Adipocyte (in vitro differentiated cells): ENCODE measurements at regions not wholly inside any gene's neighbourhood (a gene's known extent, or its start where the extent isn't known, plus 50 kb on each side); places are given as distances from the start of the nearest gene placed in this dataset.

ENCODE experiments used
- DNase-seq: peaks from one replicate; pipeline ENCODE4 v3.0.0-alpha.2; 2015; ENCODE audit warnings: low read depth
- H3K27me3 ChIP-seq: replicated peaks from 2 replicates; pipeline ENCODE4 v1.7.0; 2013; ENCODE audit warnings: mild to moderate bottlenecking, low read length, moderate library complexity; ENCODE audit not compliant: control insufficient read depth, insufficient read depth
- H3K36me3 ChIP-seq: 2 replicates; pipeline ENCODE4 v1.7.0; 2013; ENCODE audit warnings: low read length, mild to moderate bottlenecking, moderate library complexity; ENCODE audit not compliant: control insufficient read depth, insufficient read depth, severe bottlenecking
- H3K4me1 ChIP-seq: 2 replicates; pipeline ENCODE4 v1.7.0; 2013; ENCODE audit warnings: mild to moderate bottlenecking, low read length, moderate library complexity; ENCODE audit not compliant: control insufficient read depth, insufficient read depth
- H3K4me3 ChIP-seq: 2 replicates; pipeline ENCODE4 v1.7.0; 2013; ENCODE audit warnings: mild to moderate bottlenecking, low read length, moderate library complexity
- H3K9ac ChIP-seq: 2 replicates; pipeline ENCODE4 v1.7.0; 2013; ENCODE audit warnings: mild to moderate bottlenecking, low read length, moderate library complexity
- H3K9me3 ChIP-seq: 2 replicates; pipeline ENCODE4 v1.7.0; 2013; ENCODE audit warnings: mild to moderate bottlenecking, low read length, moderate library complexity; ENCODE audit not compliant: control insufficient read depth

DNA sequence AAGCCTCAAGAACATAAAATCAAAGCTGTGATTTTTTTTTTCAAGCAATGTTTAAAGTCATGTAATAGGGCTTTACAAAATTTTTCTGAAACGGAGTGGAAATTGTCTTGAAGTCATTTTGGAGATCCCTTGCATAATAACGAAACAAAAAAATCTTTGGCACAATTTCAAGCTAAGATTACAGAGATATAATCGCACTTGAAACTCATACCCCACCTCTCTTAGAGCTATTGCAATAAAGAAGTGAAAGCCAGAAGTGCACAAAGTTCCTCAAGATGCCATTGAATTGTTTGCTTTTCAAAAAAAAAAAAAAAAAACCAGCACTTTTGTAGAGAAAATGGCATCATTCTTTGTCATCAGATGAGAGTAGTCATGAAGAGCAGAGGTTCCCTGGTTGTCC, 152.3 kb downstream of the PAX3 start:
- Histone ChIP-seq H3K4me1 (no peaks in the 10 kb centered on the region), H3K9me3 (no peaks in the 10 kb centered on the region), H3K27me3 (no peaks in the 10 kb centered on the region), H3K9ac (no peak overlapping the region), H3K4me3 (no peak overlapping the region), H3K36me3 (no peaks in the 10 kb centered on the region)
- peak; percentile 81 for DNase-seq

DNA sequence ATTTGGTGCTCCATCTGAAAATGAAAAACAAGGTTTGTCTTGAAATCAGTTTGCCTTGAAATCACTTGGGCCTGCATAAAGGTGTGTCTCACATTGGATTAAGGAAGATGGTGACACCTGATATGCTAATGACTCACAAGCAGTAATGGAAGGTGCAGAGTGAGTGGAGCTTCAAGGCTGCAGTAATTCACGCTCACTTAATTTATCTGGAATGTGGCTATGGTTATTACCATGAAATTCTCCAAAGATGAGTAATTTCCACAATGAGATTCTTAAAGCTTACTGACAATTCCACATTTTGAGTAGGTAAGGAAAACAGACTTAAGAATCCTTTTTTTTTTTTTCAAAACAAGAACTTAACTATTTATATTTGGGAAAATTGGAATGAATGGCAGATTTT, 156.8 kb downstream of the PAX3 start:
- H3K27me3 ChIP-seq: no peaks in the 10 kb centered on the region
- no peaks in the 10 kb centered on the region for H3K36me3 ChIP-seq
- H3K4me3 ChIP-seq: no peak overlapping the region
- peak; percentile 42 for DNase-seq
- peaks cover 2% of the 10 kb centered on the region for H3K9me3 ChIP-seq
- H3K9ac ChIP-seq: no peak overlapping the region
- H3K4me1 ChIP-seq: no peaks in the 10 kb centered on the region

DNA sequence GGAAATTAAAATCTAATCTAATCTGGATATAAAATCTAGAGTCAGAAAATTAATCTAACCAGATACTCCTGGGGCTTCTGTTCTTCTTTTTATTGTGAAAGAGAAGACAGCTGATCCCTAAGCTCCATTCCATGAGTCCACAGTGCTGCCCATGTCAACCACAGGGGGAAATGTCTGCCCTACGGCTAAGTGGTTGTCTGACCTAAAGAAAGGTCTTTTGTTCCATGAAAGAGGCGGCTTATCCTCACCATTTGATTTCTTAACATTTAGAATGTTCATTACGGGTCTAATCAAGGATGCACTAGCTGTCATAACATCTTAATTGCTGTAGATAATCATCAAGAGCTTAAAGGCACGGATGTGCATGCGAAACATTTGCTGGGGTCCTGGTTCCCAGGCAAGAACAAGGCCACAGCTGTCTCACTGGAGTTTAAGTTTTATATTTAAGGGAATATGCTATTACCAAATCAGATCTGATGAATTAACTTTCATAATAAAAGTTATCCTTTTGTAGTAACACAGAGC, 162.6 kb downstream of the PAX3 start:
- no peaks in the 10 kb centered on the region for H3K27me3 ChIP-seq
- no peaks in the 10 kb centered on the region for H3K36me3 ChIP-seq
- H3K4me1 ChIP-seq: no peaks in the 10 kb centered on the region
- no peak for DNase-seq
- H3K9ac ChIP-seq: no peak overlapping the region
- peaks cover 9% of the 10 kb centered on the region for H3K9me3 ChIP-seq
- H3K4me3 ChIP-seq: no peak overlapping the region

DNA sequence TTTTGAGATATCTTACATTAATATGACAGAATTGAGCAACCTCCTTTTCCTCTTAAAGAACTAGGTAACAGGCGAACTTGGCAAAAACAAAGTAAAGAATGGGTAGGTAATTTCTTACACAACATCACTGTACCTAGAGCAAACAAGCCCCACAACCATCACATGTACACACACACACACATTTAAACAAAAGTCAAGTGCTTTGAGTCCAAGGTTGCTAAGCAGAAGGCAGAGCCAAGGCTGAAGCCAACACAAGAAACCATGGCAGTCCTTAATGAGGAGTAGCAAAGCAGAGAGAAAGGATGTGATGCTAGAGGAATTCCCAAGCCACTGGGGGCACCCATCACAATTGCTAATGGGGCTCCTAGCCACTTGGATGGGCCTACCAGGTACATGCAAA, 164.1 kb downstream of the PAX3 start:
- H3K9ac ChIP-seq: no peak overlapping the region
- H3K4me1 ChIP-seq: no peaks in the 10 kb centered on the region
- H3K27me3 ChIP-seq: no peaks in the 10 kb centered on the region
- H3K9me3 ChIP-seq: peaks cover 9% of the 10 kb centered on the region
- H3K36me3 ChIP-seq: no peaks in the 10 kb centered on the region
- H3K4me3 ChIP-seq: no peak overlapping the region
- no peak for DNase-seq

DNA sequence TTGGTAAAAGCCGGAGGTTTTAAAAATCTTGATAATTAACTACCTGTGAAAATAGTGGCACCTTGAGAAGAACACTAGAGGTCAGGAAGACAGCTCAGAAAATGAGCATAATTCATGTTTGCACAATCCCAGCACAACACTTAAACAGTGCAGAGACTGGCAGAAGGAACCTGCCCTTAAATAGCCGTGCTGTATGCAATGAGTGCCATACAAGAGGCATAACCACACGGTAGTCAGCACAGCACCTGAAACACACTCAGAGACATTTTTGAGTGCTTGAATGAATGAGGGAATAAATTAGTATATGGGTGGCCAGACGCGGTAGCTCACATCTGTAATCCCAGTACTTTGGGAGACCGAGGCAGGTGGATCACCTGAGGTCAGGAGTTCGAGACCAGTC, 164.9 kb downstream of the PAX3 start:
- peaks cover 9% of the 10 kb centered on the region for H3K9me3 ChIP-seq
- H3K9ac ChIP-seq: no peak overlapping the region

DNA sequence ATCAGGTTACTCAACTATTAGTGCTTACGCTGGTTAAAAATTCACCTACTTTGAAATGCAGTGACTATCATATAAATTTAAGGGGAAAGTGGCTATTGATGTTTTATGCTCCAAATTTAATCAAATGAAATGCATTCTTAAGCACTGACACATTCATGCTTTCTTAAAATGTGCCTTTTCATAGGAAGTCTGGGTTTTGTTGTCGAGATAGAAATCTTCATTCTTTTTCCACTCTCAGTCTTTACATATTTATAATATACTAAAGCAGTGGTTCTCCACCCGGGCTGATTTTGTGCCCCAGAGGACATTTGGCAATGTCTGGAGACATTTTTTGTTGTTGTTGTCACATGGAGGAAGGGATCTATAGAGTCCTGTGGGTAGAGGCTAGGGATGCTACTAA, 167.9 kb downstream of the PAX3 start:
- no peaks in the 10 kb centered on the region for H3K9me3 ChIP-seq
- H3K27me3 ChIP-seq: no peaks in the 10 kb centered on the region
- no peaks in the 10 kb centered on the region for H3K4me1 ChIP-seq
- H3K36me3 ChIP-seq: no peaks in the 10 kb centered on the region
- H3K9ac ChIP-seq: no peak overlapping the region
- no peak overlapping the region for H3K4me3 ChIP-seq
- DNase-seq: peak; percentile 69

More for the DNA sequence above, 164.9 kb downstream of the PAX3 start:
- no peaks in the 10 kb centered on the region for H3K36me3 ChIP-seq
- H3K4me1 ChIP-seq: no peaks in the 10 kb centered on the region
- no peak overlapping the region for H3K4me3 ChIP-seq
- no peaks in the 10 kb centered on the region for H3K27me3 ChIP-seq
- DNase-seq: no peak

DNA sequence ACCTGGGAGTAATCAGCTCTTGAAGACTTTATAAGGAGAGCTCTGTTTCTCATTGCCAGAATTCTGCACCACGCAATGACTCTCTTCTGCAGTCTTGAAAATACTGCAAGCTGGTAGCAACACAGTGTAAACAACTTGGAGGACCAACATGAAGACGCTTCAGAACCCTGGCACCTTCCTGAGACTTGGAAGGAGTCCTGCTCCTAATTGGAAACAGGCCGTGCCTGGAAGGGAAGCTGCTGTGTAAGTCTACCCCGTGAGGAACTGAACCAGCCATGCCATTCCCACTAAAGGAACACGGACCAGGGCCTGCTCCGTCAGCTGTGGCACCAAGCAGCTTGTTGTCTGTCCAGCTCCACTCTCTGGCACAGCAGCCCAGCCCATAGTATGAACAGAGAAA, 171.1 kb downstream of the PAX3 start:
- Histone ChIP-seq H3K27me3 (no peaks in the 10 kb centered on the region), H3K9ac (no peak overlapping the region), H3K36me3 (no peaks in the 10 kb centered on the region), H3K4me3 (no peak overlapping the region), H3K4me1 (no peaks in the 10 kb centered on the region), H3K9me3 (no peaks in the 10 kb centered on the region)
- peak; percentile 67 for DNase-seq

DNA sequence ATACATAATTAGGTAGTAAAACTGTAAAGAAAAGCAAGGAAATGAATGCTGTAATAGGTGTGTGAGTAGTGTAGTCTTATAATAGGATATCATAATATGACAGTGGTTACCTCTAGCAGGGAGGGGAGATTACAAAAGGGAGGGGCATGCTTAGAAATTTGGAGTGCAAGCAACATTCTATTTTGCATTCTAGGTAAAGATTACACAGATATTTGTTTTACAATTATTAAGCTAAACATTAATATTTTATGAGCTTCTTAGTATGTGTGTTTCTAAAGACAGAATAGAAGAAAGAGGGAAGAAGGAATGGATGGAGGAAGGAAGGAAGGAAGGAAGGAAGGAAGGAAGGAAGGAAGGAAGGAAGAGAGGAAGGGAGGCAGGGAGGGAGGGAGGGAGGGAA, 177.9 kb downstream of the PAX3 start:
- H3K9ac ChIP-seq: no peak overlapping the region
- no peaks in the 10 kb centered on the region for H3K4me1 ChIP-seq
- no peak for DNase-seq
- no peak overlapping the region for H3K4me3 ChIP-seq
- H3K9me3 ChIP-seq: no peaks in the 10 kb centered on the region
- no peaks in the 10 kb centered on the region for H3K27me3 ChIP-seq
- H3K36me3 ChIP-seq: no peaks in the 10 kb centered on the region

DNA sequence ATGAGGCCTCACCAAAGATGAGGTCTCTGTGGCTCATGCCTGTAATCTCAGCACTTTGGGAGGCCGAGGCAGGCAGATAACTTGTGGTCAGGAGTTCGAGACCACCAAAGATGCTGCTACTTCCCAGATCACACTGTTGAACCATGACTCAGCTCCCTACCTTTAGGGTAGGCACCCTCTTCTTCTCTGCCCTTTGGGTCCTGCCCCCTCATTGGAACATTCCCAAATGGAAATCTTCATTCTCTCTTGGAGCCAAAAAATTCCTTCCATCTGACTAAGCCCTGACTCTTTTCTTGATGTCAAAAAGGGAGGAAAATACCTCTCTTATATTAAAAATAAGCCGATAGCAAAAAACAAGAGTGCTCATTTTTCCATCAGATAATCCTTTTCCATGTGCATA, 183.5 kb downstream of the PAX3 start:
- Histone ChIP-seq H3K9ac (no peak overlapping the region), H3K4me1 (no peaks in the 10 kb centered on the region), H3K36me3 (no peaks in the 10 kb centered on the region), H3K4me3 (no peak overlapping the region), H3K27me3 (no peaks in the 10 kb centered on the region), H3K9me3 (no peaks in the 10 kb centered on the region)
- peak; percentile 22 for DNase-seq

DNA sequence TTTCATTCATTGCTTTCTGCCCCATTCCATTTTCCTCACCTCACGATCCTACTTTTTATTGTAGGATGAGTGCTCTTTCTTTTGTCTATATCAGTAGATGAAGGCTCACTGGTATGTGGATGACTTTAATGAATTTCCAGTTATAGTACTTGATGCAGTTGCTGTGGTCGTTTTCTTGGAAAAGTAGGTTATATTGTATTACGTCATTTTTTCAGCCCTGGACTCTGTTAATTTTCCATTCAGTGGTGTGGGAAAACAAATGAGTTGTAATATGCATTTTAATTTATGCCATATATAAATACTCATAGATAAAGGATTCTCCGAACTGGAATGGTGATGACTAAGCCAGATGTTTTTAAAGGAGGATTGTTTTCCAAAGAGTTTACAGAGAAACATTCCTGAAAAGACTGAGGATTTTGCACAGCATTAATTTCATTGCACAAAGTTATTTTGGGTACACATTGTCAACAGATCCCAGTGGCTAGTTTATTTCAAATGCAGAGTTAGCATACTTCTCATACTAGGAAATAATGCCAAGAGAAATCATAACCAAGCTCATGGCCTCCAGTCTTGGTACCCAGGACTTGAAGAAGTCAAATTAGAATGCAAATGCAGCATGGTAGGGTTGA, 189.7 kb downstream of the PAX3 start:
- no peaks in the 10 kb centered on the region for H3K36me3 ChIP-seq
- peak; percentile 62 for DNase-seq
- H3K9me3 ChIP-seq: no peaks in the 10 kb centered on the region
- H3K4me3 ChIP-seq: no peak overlapping the region
- no peaks in the 10 kb centered on the region for H3K27me3 ChIP-seq
- H3K4me1 ChIP-seq: no peaks in the 10 kb centered on the region
- no peak overlapping the region for H3K9ac ChIP-seq

DNA sequence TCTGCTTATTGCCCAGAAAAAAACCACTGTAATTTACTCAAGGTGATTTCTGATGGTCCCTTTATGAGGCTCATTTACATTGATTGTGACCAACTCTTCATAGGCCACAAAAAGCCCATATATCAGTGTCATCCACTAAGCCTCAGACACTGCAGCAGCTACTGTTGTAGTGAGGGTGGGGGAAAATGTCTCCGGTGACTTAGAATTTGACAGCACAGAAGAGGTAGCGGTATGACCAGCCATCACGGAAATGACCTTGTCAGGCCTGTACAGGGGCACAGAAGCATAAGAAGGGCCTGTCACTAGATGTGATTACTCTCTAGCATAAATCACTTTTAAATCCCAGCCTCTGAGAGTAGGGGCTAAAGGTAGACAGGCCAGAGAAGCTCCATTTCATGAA, 190.3 kb downstream of the PAX3 start:
- Histone ChIP-seq H3K36me3 (no peaks in the 10 kb centered on the region), H3K9me3 (no peaks in the 10 kb centered on the region), H3K4me3 (no peak overlapping the region), H3K9ac (no peak overlapping the region), H3K27me3 (no peaks in the 10 kb centered on the region), H3K4me1 (no peaks in the 10 kb centered on the region)
- DNase-seq: no peak

DNA sequence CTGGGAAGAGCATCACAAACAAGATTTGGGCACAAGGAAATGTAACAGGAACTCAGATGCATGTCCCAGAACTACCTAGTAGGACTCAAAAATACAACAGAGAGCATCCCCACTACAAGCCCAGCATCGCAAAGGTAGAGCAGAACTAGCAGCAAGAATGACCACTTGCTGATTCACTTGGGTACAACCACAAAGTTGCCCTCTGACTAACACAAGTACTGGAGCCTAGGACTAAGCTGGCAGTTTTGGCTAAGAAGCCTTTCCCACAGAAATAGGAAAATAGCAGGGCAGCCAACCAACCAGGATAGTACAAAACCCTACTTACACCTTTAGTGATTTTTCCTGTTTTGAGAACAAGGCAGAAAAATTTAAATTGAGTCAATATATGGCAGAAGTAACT, 193.8 kb downstream of the PAX3 start:
- Histone ChIP-seq H3K27me3 (no peaks in the 10 kb centered on the region), H3K9me3 (no peaks in the 10 kb centered on the region), H3K4me3 (no peak overlapping the region), H3K4me1 (peaks cover 5% of the 10 kb centered on the region), H3K9ac (no peak overlapping the region), H3K36me3 (no peaks in the 10 kb centered on the region)
- no peak for DNase-seq
